ENCODE measurements at regions not wholly inside any gene's neighbourhood (a gene's known extent, or its start where the extent isn't known, plus 50 kb on each side); places are given as distances from the start of the nearest gene placed in this dataset.

DNA sequence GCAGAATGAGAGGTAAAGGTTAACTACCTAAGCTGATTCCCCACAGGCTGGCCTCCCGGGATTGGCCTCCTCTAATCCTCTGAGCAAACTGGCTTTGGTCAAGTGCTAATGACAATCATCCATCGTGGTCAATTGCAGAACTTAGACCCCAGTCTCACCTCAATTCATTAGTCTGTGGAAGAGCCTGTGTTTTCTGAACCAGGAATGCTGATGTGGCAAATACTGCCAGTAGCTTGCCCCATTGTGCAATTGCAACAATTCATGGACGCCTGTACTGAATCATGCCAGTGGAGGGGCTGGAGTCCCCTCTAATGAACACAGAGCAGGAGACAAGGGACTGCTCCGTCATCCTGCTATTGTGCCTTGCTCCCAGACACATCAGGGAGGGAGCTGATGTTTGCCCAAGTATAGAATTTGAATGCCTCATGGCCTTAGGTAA lies 1256.5 kb downstream of the EFNB2 start:
- TF ChIP-seq, protein P1, sequence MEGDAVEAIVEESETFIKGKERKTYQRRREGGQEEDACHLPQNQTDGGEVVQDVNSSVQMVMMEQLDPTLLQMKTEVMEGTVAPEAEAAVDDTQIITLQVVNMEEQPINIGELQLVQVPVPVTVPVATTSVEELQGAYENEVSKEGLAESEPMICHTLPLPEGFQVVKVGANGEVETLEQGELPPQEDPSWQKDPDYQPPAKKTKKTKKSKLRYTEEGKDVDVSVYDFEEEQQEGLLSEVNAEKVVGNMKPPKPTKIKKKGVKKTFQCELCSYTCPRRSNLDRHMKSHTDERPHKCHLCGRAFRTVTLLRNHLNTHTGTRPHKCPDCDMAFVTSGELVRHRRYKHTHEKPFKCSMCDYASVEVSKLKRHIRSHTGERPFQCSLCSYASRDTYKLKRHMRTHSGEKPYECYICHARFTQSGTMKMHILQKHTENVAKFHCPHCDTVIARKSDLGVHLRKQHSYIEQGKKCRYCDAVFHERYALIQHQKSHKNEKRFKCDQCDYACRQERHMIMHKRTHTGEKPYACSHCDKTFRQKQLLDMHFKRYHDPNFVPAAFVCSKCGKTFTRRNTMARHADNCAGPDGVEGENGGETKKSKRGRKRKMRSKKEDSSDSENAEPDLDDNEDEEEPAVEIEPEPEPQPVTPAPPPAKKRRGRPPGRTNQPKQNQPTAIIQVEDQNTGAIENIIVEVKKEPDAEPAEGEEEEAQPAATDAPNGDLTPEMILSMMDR (IDR thresholded peaks at IDR 0.05; ENCODE audit: low read depth, low read length) = no peak
- no peak for TF ChIP-seq EZH2phosphoT487 (IDR thresholded peaks at IDR 0.05; ENCODE audit: low read depth)

Data from OCI-LY3 (cell line).